Testis (tissue), 2 donors: ENCODE measurements at regions not wholly inside any gene's neighbourhood (a gene's known extent, or its start where the extent isn't known, plus 50 kb on each side); places are given as distances from the start of the nearest gene placed in this dataset.

Source experiments
- DNase-seq: peaks from one replicate; pipeline ENCODE4 v3.0.0-alpha.2; 2019
- H3K27ac ChIP-seq, 2 donors: fragments of 200-600 bp; sonication (generic); one replicate each; pipeline ENCODE4 v1.5.1; 2019
- H3K27me3 ChIP-seq: fragments of 200-600 bp; sonication (generic); one replicate; pipeline ENCODE4 v1.5.1; 2019
- H3K36me3 ChIP-seq: fragments of 200-600 bp; sonication (generic); one replicate; pipeline ENCODE4 v1.5.1; 2017; ENCODE audit warnings: low read depth; ENCODE audit errors: missing control alignments
- H3K4me1 ChIP-seq: fragments of 200-600 bp; sonication (generic); one replicate; pipeline ENCODE4 v1.5.1; 2019
- H3K4me3 ChIP-seq, 2 donors: fragments of 200-600 bp; sonication (generic); one replicate each; pipeline ENCODE4 v1.5.1; 2017 to 2019
- H3K9me3 ChIP-seq: fragments of 200-600 bp; sonication (generic); one replicate; pipeline ENCODE4 v1.5.1; 2017
- POLR2A ChIP-seq: fragments of 450-650 bp; IDR thresholded peaks from one replicate; pipeline ENCODE4 v1.6.1; 2017; ENCODE audit warnings: antibody characterized with exemption, mild to moderate bottlenecking, moderate library complexity
- WGBS, 2 donors: methylation state at CpG; one replicate each; pipeline ENCODE4 v1.1.5; 2018; 5-methylcytosine and 5-hydroxymethylcytosine counted together
- intact Hi-C: fragments of 100-400 bp; cut with DNase I; formaldehyde crosslinking; loops from one replicate; pipeline ENCODE4 v1.15.1; 2023; ENCODE audit warnings: low total_unique reads
- TF ChIP-seq, protein P1 (sequence below), 3 experiments: fragments of 450-650 bp in 2 of 3; fragments of 200-600 bp in 1 of 3; sonication (generic) in 1 of 3; IDR thresholded peaks; one replicate each; pipeline ENCODE4 v1.5.1; 2016 to 2019; ENCODE audit warnings: antibody characterized with exemption in 3 of 3, mild to moderate bottlenecking in 2 of 3, moderate library complexity in 1 of 3

DNA sequence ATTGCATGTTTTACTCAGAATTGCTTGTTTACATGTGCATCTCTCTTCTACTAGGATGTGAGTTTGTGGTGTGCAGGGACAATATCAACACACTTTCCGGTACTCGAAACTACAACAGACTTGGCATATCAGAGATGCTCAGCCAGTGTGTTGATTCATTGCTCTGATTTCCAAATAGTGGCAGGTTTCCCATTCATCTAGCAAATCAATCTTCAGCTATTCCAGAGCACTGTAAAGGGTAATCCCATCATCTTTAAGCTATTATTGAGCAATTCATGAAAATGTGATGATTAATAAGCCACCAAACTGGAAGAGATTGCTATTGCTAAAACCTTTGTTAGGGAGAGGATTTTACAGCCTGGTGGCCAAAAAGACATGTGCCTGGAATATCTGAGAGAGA is 574.2 kb upstream of the CPEB2 start:
- Histone ChIP-seq H3K27me3 (no peaks in the 10 kb centered on the region), H3K9me3 (no peaks in the 10 kb centered on the region), H3K4me1 (no peaks in the 10 kb centered on the region), H3K4me3 (no peak overlapping the region), H3K36me3 (no peaks in the 10 kb centered on the region), H3K27ac (no peak overlapping the region)
- intact Hi-C loops, result no loop called here
- WGBS, 2 donors, result 95 to 97% methylated on average over 2 of the region's 2 CpGs
- TF ChIP-seq, protein P1, sequence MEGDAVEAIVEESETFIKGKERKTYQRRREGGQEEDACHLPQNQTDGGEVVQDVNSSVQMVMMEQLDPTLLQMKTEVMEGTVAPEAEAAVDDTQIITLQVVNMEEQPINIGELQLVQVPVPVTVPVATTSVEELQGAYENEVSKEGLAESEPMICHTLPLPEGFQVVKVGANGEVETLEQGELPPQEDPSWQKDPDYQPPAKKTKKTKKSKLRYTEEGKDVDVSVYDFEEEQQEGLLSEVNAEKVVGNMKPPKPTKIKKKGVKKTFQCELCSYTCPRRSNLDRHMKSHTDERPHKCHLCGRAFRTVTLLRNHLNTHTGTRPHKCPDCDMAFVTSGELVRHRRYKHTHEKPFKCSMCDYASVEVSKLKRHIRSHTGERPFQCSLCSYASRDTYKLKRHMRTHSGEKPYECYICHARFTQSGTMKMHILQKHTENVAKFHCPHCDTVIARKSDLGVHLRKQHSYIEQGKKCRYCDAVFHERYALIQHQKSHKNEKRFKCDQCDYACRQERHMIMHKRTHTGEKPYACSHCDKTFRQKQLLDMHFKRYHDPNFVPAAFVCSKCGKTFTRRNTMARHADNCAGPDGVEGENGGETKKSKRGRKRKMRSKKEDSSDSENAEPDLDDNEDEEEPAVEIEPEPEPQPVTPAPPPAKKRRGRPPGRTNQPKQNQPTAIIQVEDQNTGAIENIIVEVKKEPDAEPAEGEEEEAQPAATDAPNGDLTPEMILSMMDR (IDR thresholded peaks at IDR 0.05), result no peak
- no peak for DNase-seq

DNA sequence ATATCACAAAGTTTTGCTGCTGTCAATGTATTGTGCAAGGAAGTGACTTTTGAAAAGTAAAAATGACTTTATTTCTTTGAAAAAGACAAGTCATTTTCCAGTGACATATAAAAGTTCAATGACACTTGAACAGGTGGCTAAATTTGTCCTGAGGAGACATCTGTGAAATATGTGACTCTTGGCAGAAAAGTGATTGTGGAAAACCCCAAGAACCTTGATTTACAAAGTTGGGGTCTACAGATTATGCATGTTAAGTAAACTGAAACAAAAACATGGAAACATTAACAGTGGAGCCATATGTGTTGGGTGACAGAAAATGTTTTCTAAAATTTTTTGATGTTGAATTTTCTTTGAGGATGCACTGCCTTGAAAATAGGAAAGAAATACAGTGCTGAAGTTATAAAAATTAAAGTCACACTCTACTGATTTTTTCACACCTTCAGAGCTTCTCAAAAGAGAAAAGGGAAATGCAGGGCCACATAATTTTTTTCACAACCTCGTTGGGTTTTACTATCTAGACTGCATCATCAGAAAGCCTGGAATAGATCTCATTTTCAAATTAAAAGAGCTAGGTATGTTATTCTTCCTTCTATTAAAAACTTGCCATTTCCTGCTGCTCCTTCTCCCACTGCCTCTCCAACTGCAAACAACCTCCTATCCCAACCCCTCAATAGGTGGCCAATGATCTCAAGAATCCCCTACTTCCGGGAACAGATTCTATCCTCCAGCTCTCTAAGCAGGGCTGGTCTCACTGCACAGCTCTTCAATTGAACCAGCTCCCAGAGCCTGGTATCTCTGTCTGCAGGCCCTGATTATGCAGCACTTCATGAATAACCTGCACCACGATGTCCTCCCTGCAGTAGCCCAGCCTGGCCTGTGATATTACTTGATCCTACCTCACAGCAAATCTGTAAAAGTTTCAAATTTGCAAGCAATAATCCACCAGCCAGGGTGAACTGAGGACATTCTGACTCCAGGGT is 570.8 kb upstream of the CPEB2 start:
- Histone ChIP-seq H3K27me3 (no peaks in the 10 kb centered on the region), H3K27ac (no peak overlapping the region), H3K4me1 (no peaks in the 10 kb centered on the region), H3K36me3 (no peaks in the 10 kb centered on the region), H3K4me3 (no peak overlapping the region), H3K9me3 (no peaks in the 10 kb centered on the region)
- 45 to 46% methylated on average over 3 of the region's 3 CpGs for WGBS, 2 donors
- no peak for DNase-seq
- no peak for TF ChIP-seq POLR2A
- TF ChIP-seq, protein P1 (IDR thresholded peaks at IDR 0.05), result no peak
- intact Hi-C loops, result no loop called here

- intact Hi-C loops, result no loop called here
- no peaks in the 10 kb centered on the region for H3K9me3 ChIP-seq
- TF ChIP-seq POLR2A, result no peak
- TF ChIP-seq, protein P1 (IDR thresholded peaks at IDR 0.05), result no peak
- H3K4me1 ChIP-seq, result no peaks in the 10 kb centered on the region
- H3K4me3 ChIP-seq, result no peak overlapping the region
- H3K27me3 ChIP-seq, result no peaks in the 10 kb centered on the region
- H3K36me3 ChIP-seq, result no peaks in the 10 kb centered on the region
- no peak for DNase-seq
- H3K27ac ChIP-seq, result no peak overlapping the region
- WGBS, 2 donors, result 63 to 71% methylated on average over 2 of the region's 2 CpGs
Observed at GRCh38 chr4:14434483-14434882, 567.8 kb upstream of the CPEB2 start.

DNA sequence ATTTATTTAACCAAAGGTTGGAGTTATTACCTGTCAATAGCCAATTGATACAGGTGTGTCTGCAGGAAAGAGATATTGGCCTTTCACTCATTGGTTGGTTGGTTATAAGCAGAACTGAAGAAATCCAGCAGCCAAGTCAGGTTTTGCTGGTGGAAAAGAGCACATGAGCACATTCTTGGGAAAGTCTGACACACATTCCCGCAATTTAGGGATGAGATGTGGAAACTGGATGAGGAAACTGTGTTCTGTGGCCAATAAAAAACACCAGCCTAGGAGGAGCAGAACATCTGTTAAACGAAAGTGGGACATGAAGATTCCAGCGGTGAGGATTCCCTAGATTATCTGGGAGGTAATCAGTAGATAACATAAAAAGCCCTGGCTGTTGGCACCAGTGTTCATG is 567.4 kb upstream of the CPEB2 start:
- Histone ChIP-seq H3K36me3 (no peaks in the 10 kb centered on the region), H3K9me3 (no peaks in the 10 kb centered on the region), H3K27me3 (no peaks in the 10 kb centered on the region), H3K27ac (no peak overlapping the region), H3K4me3 (no peak overlapping the region), H3K4me1 (no peaks in the 10 kb centered on the region)
- 66 to 89% methylated on average over 2 to 3 of the region's 3 CpGs for WGBS, 2 donors
- intact Hi-C loops, result no loop called here
- TF ChIP-seq, protein P1 (IDR thresholded peaks at IDR 0.05), result no peak
- TF ChIP-seq POLR2A, result no peak
- no peak for DNase-seq

DNA sequence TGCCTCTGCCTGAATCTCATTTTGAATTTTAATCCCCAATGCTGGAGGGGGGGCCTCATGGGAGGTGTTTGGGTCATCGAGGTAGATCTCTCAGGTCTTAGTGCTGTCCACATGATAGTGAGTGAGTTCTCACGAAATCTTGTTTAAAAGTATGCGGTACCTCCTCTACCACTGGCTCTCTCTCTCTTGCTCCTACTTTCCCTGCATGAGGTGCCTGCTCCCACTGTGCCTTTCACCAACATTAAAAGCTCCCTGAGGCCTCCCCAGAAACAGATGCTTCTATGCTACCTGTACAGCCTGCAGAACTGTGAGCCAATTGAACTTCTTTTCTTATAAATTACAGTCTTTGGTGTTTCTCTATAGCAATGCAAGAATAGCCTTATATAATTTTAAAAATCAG is 560.7 kb upstream of the CPEB2 start:
- no peak for TF ChIP-seq POLR2A
- TF ChIP-seq, protein P1 (IDR thresholded peaks at IDR 0.05), result no peak
- 78 to 87% methylated on average over 3 of the region's 3 CpGs for WGBS, 2 donors

More for the DNA sequence above, 560.7 kb upstream of the CPEB2 start:
- H3K4me3 ChIP-seq, result no peak overlapping the region
- intact Hi-C loops, result no loop called here
- no peaks in the 10 kb centered on the region for H3K9me3 ChIP-seq
- H3K4me1 ChIP-seq, result no peaks in the 10 kb centered on the region
- no peak overlapping the region for H3K27ac ChIP-seq
- no peaks in the 10 kb centered on the region for H3K27me3 ChIP-seq
- no peaks in the 10 kb centered on the region for H3K36me3 ChIP-seq
- no peak for DNase-seq
